ENCODE measurements at regions not wholly inside any gene's neighbourhood (a gene's known extent, or its start where the extent isn't known, plus 50 kb on each side); places are given as distances from the start of the nearest gene placed in this dataset.

- no peak for TF ChIP-seq CTCF (conservative IDR thresholded peaks at IDR 0.05)
- no peak for TF ChIP-seq EZH2 (IDR thresholded peaks at IDR 0.05; ENCODE audit: low read depth)
Observed at GRCh38 chr11:16512899-16513241, 156.5 kb upstream of the SOX6 start.
